DND-41 (cell line): ENCODE measurements at regions not wholly inside any gene's neighbourhood (a gene's known extent, or its start where the extent isn't known, plus 50 kb on each side); places are given as distances from the start of the nearest gene placed in this dataset.

Experiments used
- CTCF ChIP-seq: IDR thresholded peaks from 2 replicates; pipeline ENCODE4 v1.5.1; 2012; ENCODE audit warnings: borderline replicate concordance, low read length, moderate library complexity, mild to moderate bottlenecking; ENCODE audit not compliant: poor library complexity, severe bottlenecking; ENCODE audit errors: extremely low read depth
- EZH2 ChIP-seq: IDR thresholded peaks from 3 replicates; pipeline ENCODE4 v1.6.1; 2012; ENCODE audit warnings: borderline replicate concordance, low read depth, mild to moderate bottlenecking, moderate library complexity, low read length, inconsistent platforms; ENCODE audit not compliant: severe bottlenecking

DNA sequence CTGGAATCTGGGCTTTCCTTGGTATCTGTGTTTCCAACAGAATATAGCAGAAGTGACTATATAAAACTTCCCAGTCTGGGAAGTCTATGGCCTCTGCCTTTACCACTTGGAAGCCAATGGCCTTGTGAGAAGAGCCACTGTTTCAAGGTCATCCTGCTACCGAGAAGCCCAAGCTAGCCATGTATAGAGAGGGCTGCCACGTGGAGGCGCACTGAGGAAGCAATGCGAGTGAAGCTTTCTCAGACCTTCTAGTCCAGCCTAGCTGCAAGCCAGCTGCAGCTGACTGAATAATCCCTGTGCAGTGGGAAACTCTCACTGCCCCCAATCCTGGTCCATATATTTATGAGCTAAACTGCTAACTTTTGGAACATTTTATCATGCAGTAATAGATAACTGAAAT is 661.8 kb upstream of the RIOK2 start:
- TF ChIP-seq CTCF (no peak), EZH2 (no peak)
